Astrocyte of the spinal cord (primary cell): ENCODE measurements at regions not wholly inside any gene's neighbourhood (a gene's known extent, or its start where the extent isn't known, plus 50 kb on each side); places are given as distances from the start of the nearest gene placed in this dataset.

Experiments
- DNase-seq: peaks from one replicate; pipeline ENCODE4 v3.0.0; 2011; ENCODE audit warnings: low read depth, low spot score
- H3K4me3 ChIP-seq: 2 replicates; pipeline ENCODE4 v1.5.1; 2011; ENCODE audit warnings: low read depth, mild to moderate bottlenecking, low read length, moderate library complexity
- in situ Hi-C: cut with HindIII; loops from 2 replicates; pipeline ENCODE4 v1.10.0; 2017; ENCODE audit warnings: low sequenced_read_pairs
- TF ChIP-seq, protein P1 (sequence below): IDR thresholded peaks from 2 replicates; pipeline ENCODE4 v1.5.1; 2012; ENCODE audit warnings: low read depth, mild to moderate bottlenecking, low read length, inconsistent platforms

DNA sequence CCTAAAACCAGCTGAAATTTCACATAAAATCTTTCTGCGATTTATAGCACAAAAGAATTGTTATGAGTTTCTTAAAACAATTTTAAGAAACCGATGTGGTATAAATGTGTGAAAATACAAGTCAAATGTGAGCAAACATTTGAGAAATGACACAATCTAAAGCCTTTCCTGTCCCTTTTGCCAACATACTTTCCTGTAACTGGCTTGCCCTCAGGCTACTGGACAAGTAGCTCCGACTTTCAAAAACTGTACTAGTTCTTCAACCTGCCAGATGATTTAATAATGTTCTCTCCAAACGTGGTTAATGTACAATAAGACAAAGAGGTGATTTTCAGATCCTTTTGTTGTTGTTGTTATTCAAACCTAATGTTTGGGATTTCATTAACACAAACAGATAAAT lies 105.9 kb upstream of the ARHGEF26 start:
- TF ChIP-seq, protein P1, sequence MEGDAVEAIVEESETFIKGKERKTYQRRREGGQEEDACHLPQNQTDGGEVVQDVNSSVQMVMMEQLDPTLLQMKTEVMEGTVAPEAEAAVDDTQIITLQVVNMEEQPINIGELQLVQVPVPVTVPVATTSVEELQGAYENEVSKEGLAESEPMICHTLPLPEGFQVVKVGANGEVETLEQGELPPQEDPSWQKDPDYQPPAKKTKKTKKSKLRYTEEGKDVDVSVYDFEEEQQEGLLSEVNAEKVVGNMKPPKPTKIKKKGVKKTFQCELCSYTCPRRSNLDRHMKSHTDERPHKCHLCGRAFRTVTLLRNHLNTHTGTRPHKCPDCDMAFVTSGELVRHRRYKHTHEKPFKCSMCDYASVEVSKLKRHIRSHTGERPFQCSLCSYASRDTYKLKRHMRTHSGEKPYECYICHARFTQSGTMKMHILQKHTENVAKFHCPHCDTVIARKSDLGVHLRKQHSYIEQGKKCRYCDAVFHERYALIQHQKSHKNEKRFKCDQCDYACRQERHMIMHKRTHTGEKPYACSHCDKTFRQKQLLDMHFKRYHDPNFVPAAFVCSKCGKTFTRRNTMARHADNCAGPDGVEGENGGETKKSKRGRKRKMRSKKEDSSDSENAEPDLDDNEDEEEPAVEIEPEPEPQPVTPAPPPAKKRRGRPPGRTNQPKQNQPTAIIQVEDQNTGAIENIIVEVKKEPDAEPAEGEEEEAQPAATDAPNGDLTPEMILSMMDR: no peak
- H3K4me3 ChIP-seq: no peak overlapping the region
- no peak for DNase-seq
- in situ Hi-C loops: no loop called here

DNA sequence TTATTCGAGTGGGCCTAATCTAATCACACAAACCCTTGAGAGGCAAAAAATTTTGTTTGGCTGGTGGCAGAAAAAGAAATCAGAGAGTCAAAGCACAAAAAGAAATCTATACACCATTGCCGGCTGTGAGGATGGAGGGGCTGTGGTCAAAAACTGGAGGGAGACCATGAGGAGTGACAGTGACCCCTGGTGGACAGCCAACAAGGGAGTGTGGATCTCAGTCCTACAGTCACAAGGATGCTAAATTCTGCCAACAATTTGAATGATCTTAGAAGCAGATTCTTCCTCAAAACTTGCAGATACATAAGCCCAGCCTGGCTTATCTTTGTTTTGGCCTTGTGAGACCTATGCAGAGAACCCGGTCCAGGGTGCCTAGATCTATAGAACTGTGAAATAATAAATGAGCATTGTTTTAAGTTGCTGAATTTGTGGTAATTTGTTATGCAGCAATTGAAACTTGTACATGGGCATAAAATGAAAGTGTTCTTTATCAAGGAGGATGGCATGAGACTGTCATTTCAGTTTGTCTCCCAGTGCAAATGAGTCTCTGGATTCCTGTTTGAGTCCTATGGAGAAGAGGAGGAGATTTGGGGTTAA lies 103.0 kb upstream of the ARHGEF26 start:
- no peak overlapping the region for H3K4me3 ChIP-seq
- DNase-seq: peak; percentile 7
- in situ Hi-C loops: no loop called here
- TF ChIP-seq, protein P1: peak; percentile 69

DNA sequence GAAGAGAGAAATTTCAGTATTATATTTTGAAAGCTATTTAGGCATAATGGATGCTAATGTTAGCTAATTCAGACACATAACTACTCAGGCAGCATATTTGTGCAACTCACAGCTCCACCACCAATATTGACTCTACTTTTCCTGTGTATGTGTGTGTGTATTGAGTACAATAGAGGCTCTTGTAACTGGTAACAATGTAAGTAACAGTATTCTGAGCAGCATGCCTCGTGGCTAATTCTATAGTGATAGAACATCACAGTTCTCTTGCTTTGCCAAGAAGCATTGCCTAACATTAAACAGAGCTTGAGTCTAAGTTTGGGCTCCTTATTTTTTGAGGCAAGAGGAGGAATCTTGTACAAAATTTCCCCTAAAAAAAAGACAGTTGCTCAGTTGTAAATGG lies 98.6 kb upstream of the ARHGEF26 start:
- in situ Hi-C loops: no loop called here
- DNase-seq: no peak
- TF ChIP-seq, protein P1: no peak

DNA sequence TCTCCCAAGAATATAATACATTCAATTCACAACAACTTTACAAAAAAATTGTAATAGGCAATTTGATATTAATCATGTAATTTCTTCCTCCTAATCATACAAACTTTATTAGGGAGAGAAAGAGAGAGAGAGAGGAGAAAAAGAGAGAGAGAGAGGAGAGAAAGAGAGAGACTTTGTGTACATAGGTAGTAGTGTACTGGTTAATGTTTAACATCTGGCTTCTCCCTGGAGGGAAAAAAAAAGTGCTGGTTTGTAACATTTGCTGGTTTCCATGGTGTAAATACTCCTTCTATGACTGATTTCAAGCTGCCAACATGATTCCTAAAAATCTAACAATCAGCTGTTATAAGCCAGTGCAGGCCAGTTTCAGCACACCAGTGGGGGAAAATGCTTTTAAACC lies 98.0 kb upstream of the ARHGEF26 start:
- no peak overlapping the region for H3K4me3 ChIP-seq
- DNase-seq: no peak
- in situ Hi-C loops: no loop called here
- TF ChIP-seq, protein P1: no peak

More for the DNA sequence above, 98.6 kb upstream of the ARHGEF26 start:
- no peak overlapping the region for H3K4me3 ChIP-seq

DNA sequence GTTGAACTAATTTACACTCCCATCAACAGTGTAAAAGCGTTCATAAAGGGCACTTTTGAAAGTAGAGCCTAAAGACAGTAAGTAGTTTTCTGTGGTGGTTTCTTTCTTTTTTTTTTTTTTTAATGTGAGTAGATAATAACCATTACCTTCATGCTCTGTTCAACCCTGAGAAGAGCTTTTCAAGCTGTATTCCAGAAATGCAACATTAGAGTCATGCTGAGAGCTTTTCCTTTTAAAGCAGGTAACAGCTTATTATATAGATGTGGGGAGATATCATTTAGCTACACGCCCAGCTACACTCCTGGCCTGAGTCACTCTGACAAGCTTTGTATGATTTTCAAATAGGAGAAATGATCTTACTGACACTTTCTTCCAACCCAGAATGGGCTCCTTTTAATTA lies 96.2 kb upstream of the ARHGEF26 start:
- in situ Hi-C loops: no loop called here
- DNase-seq: no peak
- no peak overlapping the region for H3K4me3 ChIP-seq
- TF ChIP-seq, protein P1: no peak

DNA sequence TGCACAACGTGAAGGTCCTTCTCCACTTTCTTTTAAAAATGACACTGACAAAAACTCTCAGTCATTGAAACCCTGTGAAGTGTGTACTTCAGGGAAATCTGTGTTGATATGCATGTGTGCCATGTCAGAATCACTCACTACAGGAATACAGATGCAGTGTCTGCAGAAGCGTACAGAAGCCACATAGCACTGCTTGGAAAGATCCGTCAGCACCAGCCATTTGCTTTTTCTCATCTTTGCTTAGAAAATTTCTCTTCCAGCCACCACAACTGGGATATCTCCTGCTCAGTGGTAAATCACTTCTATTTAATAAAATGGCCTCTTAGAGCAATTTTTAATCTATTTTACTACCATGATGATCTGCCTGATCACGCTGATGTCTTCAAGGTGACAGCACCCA lies 91.3 kb upstream of the ARHGEF26 start:
- no peak overlapping the region for H3K4me3 ChIP-seq
- in situ Hi-C loops: no loop called here
- no peak for DNase-seq
- TF ChIP-seq, protein P1: no peak
